ENCODE measurements at regions not wholly inside any gene's neighbourhood (a gene's known extent, or its start where the extent isn't known, plus 50 kb on each side); places are given as distances from the start of the nearest gene placed in this dataset.
"Not testable (repeated sequence)": the region's sequence is repeated elsewhere in the genome, so short reads cannot be mapped to it uniquely, and the experiment has no call there.

- FAIRE-seq: no peak
These were observed 276.7 kb upstream of the API5 start for GRCh38 chr11:43035086-43035485.

- no peak for FAIRE-seq
These were observed 258.0 kb upstream of the API5 start for GRCh38 chr11:43053638-43054412.

- FAIRE-seq: no peak
These were observed 244.1 kb upstream of the API5 start for GRCh38 chr11:43067681-43068080.

- FAIRE-seq: no peak
These were observed 240.5 kb upstream of the API5 start for GRCh38 chr11:43071338-43071737.

- no peak for FAIRE-seq
These were observed 239.7 kb upstream of the API5 start for GRCh38 chr11:43072096-43072495.

GRCh38 chr11:43072911-43073310, 238.9 kb upstream of the API5 start:
- FAIRE-seq: no peak

GRCh38 chr11:43074810-43075209, 237.0 kb upstream of the API5 start:
- FAIRE-seq: no peak

- FAIRE-seq: no peak
These were observed 210.7 kb upstream of the API5 start for GRCh38 chr11:43101113-43101512.

GRCh38 chr11:43116071-43116470, 195.7 kb upstream of the API5 start:
- no peak for FAIRE-seq

- no peak for FAIRE-seq
These were observed 192.4 kb upstream of the API5 start for GRCh38 chr11:43119275-43119970.

GRCh38 chr11:43122546-43122945, 189.2 kb upstream of the API5 start:
- FAIRE-seq: no peak

GRCh38 chr11:43123443-43123842, 188.4 kb upstream of the API5 start:
- no peak for FAIRE-seq

- no peak for FAIRE-seq
These were observed 187.4 kb upstream of the API5 start for GRCh38 chr11:43124272-43124935.

- no peak for FAIRE-seq
These were observed 182.5 kb upstream of the API5 start for GRCh38 chr11:43129329-43129728.

- FAIRE-seq: no peak
These were observed 181.2 kb upstream of the API5 start for GRCh38 chr11:43130616-43131015.

GRCh38 chr11:43135966-43136534, 175.7 kb upstream of the API5 start:
- FAIRE-seq: no peak

GRCh38 chr11:43138621-43139140, 173.1 kb upstream of the API5 start:
- FAIRE-seq: no peak

- FAIRE-seq: no peak
These were observed 166.1 kb upstream of the API5 start for GRCh38 chr11:43145653-43146052.

GRCh38 chr11:43150697-43151096, 161.1 kb upstream of the API5 start:
- FAIRE-seq: peak; percentile 96

- no peak for FAIRE-seq
These were observed 147.0 kb upstream of the API5 start for GRCh38 chr11:43164831-43165230.

- FAIRE-seq: not testable (repeated sequence)
These were observed 146.4 kb upstream of the API5 start for GRCh38 chr11:43165393-43165792.

- not testable (repeated sequence) for FAIRE-seq
These were observed 143.6 kb upstream of the API5 start for GRCh38 chr11:43168241-43168640.

- no peak for FAIRE-seq
These were observed 139.3 kb upstream of the API5 start for GRCh38 chr11:43172477-43172876.
